Neuron (in vitro differentiated cells): ENCODE measurements at regions not wholly inside any gene's neighbourhood (a gene's known extent, or its start where the extent isn't known, plus 50 kb on each side); places are given as distances from the start of the nearest gene placed in this dataset.
A peak's percentile ranks its signal among the peaks of the same experiment; 100 is the strongest.

Experiments
- H2AFZ ChIP-seq: one replicate; pipeline ENCODE4 v1.6.1; 2013; ENCODE audit warnings: low read depth, mild to moderate bottlenecking, inconsistent platforms, low read length, moderate library complexity
- H3K27me3 ChIP-seq: one replicate; pipeline ENCODE4 v1.6.1; 2013; ENCODE audit warnings: low read length; ENCODE audit not compliant: insufficient read depth
- H3K36me3 ChIP-seq: one replicate; pipeline ENCODE4 v1.6.1; 2013; ENCODE audit warnings: low read length; ENCODE audit not compliant: insufficient read depth
- H3K4me1 ChIP-seq: one replicate; pipeline ENCODE4 v1.6.1; 2013; ENCODE audit warnings: low read length; ENCODE audit not compliant: insufficient read depth
- H3K4me3 ChIP-seq: 2 replicates; pipeline ENCODE4 v1.5.1; 2013; ENCODE audit warnings: mild to moderate bottlenecking, low read length, moderate library complexity
- H3K9me3 ChIP-seq: one replicate; pipeline ENCODE4 v1.6.1; 2013; ENCODE audit warnings: low read length

DNA sequence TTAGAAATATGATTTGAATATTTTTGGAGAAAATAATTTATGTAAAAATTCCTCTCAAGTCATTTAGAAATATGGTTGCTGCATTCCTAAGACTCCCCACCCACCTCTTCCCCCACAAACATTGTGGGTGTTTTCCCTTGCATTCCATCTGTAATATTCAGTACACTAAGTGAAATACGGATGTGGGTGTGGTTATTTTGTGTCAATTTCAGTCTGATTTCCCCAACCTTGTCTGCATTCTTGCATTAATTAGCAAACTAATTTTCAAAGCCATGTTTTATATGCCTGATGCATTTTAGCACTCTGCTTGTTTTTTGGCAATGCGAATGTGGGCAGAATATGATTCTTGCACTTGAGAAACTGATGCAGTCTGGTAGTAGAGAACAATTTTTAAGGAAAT, 408.3 kb upstream of the RGMA start:
- Histone ChIP-seq H2AFZ (no peak overlapping the region), H3K36me3 (peaks cover 9% of the 10 kb centered on the region), H3K9me3 (peaks cover 2% of the 10 kb centered on the region), H3K27me3 (no peaks in the 10 kb centered on the region), H3K4me3 (no peak overlapping the region), H3K4me1 (peaks cover 12% of the 10 kb centered on the region)

DNA sequence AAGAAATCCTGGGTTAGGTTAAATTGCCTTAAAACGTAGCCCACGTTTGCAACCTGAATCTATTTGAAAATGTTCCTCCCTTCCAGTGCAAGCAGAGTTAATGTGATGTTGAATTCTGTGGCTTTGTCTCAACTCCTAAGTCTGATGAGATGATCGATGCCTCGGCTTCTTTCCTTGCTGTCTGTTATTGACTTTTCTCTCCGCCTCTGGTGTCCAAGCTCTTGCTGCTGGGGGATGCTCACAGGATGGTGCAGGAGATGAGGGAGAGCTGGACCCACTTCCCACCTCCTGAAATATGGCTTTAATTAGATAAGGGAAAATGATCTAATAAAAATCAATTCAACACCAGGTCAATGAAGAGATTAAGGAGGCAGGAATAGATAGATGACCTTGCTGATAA, 407.9 kb upstream of the RGMA start:
- no peak overlapping the region for H3K4me3 ChIP-seq
- peaks cover 9% of the 10 kb centered on the region for H3K36me3 ChIP-seq
- no peak overlapping the region for H2AFZ ChIP-seq
- H3K4me1 ChIP-seq: peaks cover 14% of the 10 kb centered on the region
- no peaks in the 10 kb centered on the region for H3K27me3 ChIP-seq
- peaks cover 2% of the 10 kb centered on the region for H3K9me3 ChIP-seq

DNA sequence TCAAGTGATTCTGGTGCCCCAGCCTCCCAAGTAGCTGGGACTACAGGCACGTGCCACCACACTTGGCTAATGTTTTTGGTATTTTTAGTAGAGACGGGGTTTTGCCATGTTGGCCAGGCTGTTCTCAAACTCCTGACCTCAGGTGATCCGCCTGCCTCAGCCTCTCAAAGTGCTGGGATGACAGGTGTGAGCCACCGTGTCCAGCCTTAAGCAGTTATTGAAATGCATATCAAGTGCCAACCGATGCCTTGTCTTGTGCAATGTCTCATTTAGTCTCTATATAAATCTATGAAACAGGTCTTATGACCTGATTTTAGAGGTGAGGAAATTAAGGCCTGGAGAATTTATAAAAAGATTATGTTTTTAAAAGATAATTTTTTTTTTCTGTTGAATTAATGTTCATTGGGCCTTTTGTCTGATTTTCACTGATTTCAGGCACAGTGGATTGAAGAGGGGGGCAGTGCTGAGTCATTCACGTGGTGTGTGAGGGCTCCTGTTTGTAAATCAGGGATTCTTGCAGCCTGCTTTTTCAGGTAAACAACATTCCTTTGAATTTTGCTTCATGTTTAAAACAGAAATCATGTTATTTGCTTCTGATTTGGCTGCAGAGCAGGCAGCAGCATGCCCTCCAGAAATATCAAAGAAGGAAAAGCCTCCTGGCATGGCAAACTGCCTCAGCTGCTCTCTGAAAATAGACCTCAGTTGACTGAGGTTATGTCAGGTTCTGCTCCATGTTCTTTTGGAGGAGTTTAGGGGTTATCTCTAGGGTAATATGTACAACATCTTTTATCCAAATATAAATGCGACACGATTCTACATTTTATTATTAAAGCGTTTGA, 407.0 kb upstream of the RGMA start:
- Histone ChIP-seq H3K4me3 (no peak overlapping the region), H3K36me3 (peaks cover 9% of the 10 kb centered on the region), H3K9me3 (peaks cover 2% of the 10 kb centered on the region), H3K27me3 (no peaks in the 10 kb centered on the region), H3K4me1 (peaks cover 22% of the 10 kb centered on the region), H2AFZ (no peak overlapping the region)

DNA sequence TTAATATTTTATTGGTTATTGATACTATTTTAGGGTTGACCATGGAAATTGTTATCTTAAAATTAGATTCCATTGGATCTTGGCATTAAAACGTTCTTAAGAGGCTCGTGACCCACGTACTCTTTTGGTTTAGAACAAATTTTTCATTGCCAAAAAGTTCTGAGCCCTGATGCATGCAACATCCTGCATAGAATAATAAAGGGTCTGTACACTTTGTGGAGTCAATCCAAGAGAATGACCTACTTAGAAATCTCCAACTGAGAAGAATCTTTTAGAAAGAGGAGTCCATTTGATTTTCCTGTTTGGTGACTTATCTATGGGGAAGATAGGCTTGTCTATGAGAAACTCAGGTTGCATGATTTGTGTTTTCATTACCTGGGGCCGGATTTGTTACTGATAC, 404.2 kb upstream of the RGMA start:
- H2AFZ ChIP-seq: no peak overlapping the region
- H3K4me1 ChIP-seq: peaks cover 43% of the 10 kb centered on the region
- no peak overlapping the region for H3K4me3 ChIP-seq
- H3K27me3 ChIP-seq: no peaks in the 10 kb centered on the region
- no peaks in the 10 kb centered on the region for H3K36me3 ChIP-seq
- H3K9me3 ChIP-seq: no peaks in the 10 kb centered on the region

DNA sequence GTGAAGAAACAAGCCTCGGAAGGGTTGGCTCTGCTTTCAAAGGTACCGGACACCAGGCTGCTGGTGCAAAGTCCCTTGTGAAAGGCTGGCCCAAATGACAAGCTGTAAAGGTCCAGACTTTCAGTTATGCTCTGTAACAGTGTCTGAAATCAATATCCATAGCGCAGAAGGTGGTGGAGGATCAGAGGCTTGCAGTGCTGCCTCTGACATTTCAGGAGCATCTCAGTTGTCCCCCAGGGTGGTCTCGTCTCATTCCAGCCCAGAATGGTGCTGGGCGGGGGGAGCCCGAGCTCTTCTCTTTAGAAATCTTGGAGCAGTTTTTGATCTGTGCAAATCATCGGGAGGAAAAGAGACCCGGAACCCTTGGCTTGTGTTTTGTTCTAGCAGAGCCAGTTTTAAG, 402.3 kb upstream of the RGMA start:
- H3K9me3 ChIP-seq: peaks cover 3% of the 10 kb centered on the region
- H3K36me3 ChIP-seq: no peaks in the 10 kb centered on the region
- peak overlapping the region; percentile 0 for H3K4me3 ChIP-seq
- peaks cover 35% of the 10 kb centered on the region for H3K4me1 ChIP-seq
- no peak overlapping the region for H2AFZ ChIP-seq
- H3K27me3 ChIP-seq: no peaks in the 10 kb centered on the region

DNA sequence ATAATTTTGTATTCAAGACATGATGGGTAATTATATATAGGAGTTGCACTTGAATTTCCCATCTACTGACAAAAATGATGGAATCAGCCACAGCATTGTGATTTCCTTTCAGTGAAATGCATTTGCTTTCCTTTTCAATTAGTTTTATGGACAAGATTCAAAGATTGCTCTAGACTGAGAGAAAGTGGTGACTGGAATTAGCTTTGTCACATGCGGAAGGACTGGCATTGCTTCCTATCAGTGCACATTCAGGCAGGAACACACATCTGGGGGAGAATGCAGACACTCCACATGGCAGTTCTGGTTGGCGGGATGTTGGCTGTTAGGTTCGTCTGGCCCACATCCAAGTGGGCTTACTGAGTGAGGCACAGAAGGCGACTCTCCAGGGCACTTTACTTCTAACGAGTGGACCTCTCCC, 399.3 kb upstream of the RGMA start:
- H3K9me3 ChIP-seq: peaks cover 11% of the 10 kb centered on the region
- H3K4me1 ChIP-seq: peaks cover 33% of the 10 kb centered on the region
- H2AFZ ChIP-seq: no peak overlapping the region
- no peaks in the 10 kb centered on the region for H3K27me3 ChIP-seq
- H3K4me3 ChIP-seq: no peak overlapping the region
- peaks cover 2% of the 10 kb centered on the region for H3K36me3 ChIP-seq

DNA sequence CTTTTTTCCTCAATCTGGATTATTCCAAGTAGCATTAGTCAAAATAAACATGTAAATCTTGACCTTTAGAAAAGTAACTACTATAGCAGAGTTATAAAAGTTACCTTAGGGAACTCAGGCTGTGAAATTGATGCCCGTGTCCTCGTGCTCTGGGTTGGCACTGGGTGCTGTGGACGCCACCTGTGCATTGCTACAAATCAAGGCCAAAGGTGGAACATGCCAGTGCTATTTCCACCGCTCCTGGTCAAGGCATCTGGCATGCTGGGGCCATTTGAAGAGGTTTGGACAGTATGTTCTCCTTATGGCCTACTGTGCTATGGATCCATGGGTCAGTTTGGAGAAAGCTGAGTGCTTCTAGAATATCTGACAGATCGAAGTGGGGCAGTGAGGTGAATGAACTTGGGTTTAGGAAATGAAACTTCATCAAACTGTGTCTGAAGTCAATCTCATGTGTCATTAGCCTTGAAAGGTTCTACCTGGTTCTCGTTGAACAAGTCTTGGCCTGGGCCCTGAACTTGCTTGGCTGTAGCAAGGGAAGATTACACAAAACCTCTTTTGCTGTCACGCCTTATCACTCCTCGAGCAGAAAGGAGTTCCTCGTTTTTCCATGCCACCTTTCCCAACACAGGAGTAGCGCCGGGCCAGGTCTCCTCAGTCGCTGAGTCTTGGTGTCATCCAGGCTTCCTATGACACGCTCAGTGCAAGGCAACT, 397.6 kb upstream of the RGMA start:
- H3K36me3 ChIP-seq: peaks cover 4% of the 10 kb centered on the region
- H3K4me1 ChIP-seq: peaks cover 28% of the 10 kb centered on the region
- no peak overlapping the region for H2AFZ ChIP-seq

DNA sequence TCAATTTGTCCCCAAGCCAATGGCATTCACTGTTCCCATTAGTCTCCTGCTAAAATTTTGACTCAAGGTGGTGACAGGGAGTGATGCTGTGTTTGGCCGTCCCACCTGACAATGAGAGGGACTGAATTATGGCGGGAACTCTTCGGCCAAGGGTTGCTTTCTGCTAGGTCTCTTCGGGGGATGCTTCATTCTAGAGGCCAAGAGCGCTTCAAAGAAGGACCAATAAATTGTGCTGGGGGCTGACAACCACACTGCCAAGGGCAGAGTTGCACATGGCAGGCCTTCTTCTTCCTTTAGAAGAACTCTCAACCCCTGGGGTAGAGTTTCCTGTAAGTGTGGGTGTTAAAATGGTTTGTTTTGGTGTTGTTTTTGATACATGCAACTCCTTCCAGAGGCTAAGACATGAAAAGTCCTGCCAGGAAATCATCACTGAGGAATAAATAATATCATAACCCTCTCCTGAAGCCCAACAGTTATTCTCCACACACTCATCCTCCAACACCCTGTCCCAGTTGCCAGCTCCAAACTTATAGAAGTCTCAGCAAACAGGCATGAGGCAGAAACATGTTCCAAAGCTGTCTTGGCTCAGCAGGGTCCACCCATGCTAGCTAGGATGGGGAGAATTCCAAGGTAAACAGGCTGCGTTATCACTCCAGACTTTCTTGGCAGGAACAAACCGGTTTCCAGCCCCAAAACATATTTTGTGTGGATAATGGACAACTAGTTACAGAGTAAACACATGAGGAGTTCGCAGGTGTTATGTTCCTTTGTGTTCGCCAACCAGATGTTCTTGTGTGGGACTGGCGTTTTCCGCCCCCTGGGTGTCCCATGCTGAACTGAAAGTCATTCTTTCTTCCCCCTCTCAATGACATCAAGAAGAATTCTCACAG, 396.7 kb upstream of the RGMA start:
- H3K4me3 ChIP-seq: no peak overlapping the region
- H3K9me3 ChIP-seq: peaks cover 17% of the 10 kb centered on the region
- peaks cover 19% of the 10 kb centered on the region for H3K4me1 ChIP-seq
- H3K36me3 ChIP-seq: peaks cover 4% of the 10 kb centered on the region
- H3K27me3 ChIP-seq: no peaks in the 10 kb centered on the region
- H2AFZ ChIP-seq: no peak overlapping the region

More for the DNA sequence above, 397.6 kb upstream of the RGMA start:
- Histone ChIP-seq H3K27me3 (no peaks in the 10 kb centered on the region), H3K9me3 (peaks cover 17% of the 10 kb centered on the region), H3K4me3 (no peak overlapping the region)

DNA sequence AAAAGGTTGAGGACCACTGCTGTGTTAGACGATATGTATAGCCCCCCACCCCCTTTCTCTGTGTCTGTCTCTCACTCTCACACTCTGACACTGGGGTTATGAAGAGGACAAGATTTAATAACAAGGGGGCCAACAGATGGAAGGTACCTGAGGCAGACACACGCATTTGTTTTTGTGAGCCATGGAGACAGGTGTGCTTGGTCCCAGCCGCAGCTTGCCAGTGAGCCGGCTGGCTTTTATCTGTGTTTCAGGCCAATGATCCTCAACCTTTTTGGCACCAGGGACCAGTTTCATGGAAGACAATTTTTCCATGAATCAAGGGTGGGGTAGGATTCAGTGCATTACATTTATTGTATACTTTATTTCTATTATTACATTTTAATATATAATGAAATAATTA, 394.9 kb upstream of the RGMA start:
- Histone ChIP-seq H3K36me3 (peaks cover 4% of the 10 kb centered on the region), H3K4me3 (no peak overlapping the region), H2AFZ (no peak overlapping the region), H3K4me1 (peaks cover 15% of the 10 kb centered on the region), H3K27me3 (no peaks in the 10 kb centered on the region), H3K9me3 (peaks cover 17% of the 10 kb centered on the region)

DNA sequence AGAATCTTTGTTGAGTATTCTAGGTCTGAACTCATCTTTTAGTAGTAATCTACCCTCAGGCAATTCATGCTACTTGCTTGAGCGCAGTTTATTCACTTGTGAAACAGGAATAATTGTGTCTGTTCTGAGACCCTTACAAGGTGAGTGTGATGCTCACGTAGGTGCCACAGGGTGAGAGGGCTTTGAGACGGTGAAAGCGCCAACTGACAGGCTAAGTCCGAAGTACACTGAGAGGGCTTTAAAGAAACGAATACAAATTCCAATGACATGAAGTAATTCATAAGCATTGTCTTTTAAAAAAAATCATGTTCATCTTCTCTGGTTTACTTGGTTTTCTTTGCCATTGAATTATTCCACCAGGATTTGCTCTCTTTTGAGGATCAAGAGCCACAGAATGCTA, 393.7 kb upstream of the RGMA start:
- no peak overlapping the region for H2AFZ ChIP-seq
- H3K4me3 ChIP-seq: no peak overlapping the region
- H3K9me3 ChIP-seq: peaks cover 17% of the 10 kb centered on the region
- H3K4me1 ChIP-seq: peaks cover 9% of the 10 kb centered on the region
- H3K36me3 ChIP-seq: peaks cover 4% of the 10 kb centered on the region
- H3K27me3 ChIP-seq: no peaks in the 10 kb centered on the region

DNA sequence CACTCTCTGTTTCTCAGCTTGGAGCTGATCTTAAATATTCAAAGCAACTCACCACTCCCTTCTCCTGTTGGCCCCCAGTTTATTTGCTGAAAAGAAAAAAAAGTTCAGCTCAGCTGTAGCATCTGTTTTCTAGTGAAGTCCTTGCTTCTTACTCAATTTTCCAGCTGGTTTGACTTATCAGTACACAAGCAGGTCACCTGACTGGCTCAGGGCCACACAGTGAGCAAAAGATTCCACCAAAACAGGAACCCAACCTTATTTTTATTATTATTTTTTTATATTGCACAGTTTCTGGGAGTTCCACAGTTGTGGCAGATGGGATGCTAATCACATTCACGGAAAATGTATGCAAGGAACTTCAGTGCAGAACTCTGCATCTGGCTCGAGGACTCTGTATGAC, 390.7 kb upstream of the RGMA start:
- no peak overlapping the region for H3K4me3 ChIP-seq

DNA sequence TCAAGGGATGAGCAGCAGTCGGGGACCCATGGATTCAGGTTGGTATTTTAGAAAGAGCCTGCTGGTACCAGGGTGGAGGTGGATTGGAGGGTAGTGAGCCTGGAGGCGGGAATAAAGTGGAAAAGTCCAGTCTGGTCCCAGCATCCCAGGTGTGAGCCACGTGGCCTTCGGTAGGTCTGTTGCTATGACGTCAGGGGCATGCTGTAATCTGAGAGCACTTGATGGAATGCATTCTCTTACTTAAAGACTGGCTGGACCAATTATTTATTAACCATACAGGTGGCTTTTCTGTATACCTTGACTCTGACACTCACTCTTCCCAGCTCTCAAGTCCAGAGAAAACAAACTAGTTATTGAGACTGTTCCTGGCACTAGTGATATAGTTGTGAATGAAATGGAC, 389.9 kb upstream of the RGMA start:
- H3K36me3 ChIP-seq: peaks cover 4% of the 10 kb centered on the region
- H3K4me1 ChIP-seq: peaks cover 23% of the 10 kb centered on the region
- peaks cover 16% of the 10 kb centered on the region for H3K9me3 ChIP-seq
- H3K4me3 ChIP-seq: no peak overlapping the region
- no peaks in the 10 kb centered on the region for H3K27me3 ChIP-seq
- H2AFZ ChIP-seq: no peak overlapping the region

More for the DNA sequence above, 390.7 kb upstream of the RGMA start:
- Histone ChIP-seq H3K36me3 (peaks cover 4% of the 10 kb centered on the region), H3K4me1 (peaks cover 23% of the 10 kb centered on the region), H3K27me3 (no peaks in the 10 kb centered on the region), H3K9me3 (peaks cover 21% of the 10 kb centered on the region), H2AFZ (no peak overlapping the region)

DNA sequence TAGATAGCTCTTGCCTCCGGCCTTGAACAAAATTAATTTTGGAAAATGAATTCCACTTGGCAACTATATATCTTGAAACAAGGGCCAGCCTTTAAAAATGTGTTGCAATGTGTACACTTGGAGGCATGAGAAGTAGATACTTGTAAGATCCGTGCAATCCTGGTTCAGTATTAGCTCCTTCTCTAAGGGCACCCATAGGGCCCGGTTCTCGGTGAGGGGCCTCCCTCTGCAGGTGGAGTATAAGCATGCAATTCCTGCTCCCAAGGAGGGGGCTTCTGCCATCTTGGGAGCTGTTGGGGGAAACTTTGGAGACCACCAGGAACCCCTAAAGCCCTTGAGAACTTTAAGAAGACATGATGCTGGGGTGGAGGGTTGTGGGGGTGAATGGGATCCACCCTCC, 388.7 kb upstream of the RGMA start:
- no peaks in the 10 kb centered on the region for H3K36me3 ChIP-seq
- no peak overlapping the region for H2AFZ ChIP-seq
- peaks cover 12% of the 10 kb centered on the region for H3K9me3 ChIP-seq
- no peaks in the 10 kb centered on the region for H3K27me3 ChIP-seq
- no peak overlapping the region for H3K4me3 ChIP-seq
- H3K4me1 ChIP-seq: peaks cover 23% of the 10 kb centered on the region
